HG03139 (cell line): ENCODE measurements at regions not wholly inside any gene's neighbourhood (a gene's known extent, or its start where the extent isn't known, plus 50 kb on each side); places are given as distances from the start of the nearest gene placed in this dataset.
"Not testable (repeated sequence)": the region's sequence is repeated elsewhere in the genome, so short reads cannot be mapped to it uniquely, and the experiment has no call there.

ENCODE experiments used
- ATAC-seq: cut with Tn5 transposase; IDR thresholded peaks from one replicate; pipeline ENCODE4 v1.9.1; 2021; ENCODE audit not compliant: unreplicated experiment

DNA sequence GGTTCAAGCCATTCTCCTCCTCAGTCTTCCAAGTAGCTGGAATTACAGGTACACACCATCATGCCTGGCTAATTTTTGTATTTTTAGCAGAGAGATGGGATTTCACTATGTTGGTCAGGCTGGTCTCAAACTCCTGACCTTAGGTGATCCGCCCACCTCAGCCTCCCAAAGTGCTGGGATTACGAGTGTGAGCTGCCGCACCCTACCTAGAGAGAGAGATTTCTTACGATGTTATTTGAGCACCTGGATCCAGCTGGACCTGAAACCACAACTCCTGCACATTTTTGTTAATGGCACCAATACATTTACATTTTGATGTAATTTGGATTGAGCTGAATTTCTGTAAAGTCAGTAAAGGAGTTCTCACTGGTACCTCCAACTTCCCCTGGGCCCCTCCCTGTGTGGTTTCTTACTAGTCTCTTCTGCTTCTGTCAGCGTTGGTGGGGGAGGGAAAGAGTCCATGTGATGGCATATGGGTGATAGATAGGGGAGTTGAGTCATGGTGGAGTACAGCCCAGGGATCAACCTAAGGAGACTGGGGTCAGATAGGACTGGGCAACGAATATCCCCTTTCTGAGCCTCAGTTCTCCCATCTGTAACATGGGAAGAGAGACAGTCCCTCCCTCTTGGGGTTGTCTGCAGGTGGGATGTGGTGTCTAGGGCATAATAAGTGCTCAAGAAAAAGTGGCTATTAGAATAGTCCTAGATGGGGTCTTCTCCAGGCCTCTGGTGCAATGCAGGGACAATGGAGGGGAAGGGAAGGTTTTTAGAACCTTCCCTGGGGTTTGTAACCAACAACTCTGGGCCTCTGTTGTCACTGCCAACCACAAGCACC is 83.3 kb upstream of the MED13L start:
- ATAC-seq = no peak

GRCh38 chr12:116361414-116362223 is 84.1 kb upstream of the MED13L start:
- no peak for ATAC-seq

- ATAC-seq = no peak
Measured at GRCh38 chr12:116365114-116365513, 87.6 kb upstream of the MED13L start.

DNA sequence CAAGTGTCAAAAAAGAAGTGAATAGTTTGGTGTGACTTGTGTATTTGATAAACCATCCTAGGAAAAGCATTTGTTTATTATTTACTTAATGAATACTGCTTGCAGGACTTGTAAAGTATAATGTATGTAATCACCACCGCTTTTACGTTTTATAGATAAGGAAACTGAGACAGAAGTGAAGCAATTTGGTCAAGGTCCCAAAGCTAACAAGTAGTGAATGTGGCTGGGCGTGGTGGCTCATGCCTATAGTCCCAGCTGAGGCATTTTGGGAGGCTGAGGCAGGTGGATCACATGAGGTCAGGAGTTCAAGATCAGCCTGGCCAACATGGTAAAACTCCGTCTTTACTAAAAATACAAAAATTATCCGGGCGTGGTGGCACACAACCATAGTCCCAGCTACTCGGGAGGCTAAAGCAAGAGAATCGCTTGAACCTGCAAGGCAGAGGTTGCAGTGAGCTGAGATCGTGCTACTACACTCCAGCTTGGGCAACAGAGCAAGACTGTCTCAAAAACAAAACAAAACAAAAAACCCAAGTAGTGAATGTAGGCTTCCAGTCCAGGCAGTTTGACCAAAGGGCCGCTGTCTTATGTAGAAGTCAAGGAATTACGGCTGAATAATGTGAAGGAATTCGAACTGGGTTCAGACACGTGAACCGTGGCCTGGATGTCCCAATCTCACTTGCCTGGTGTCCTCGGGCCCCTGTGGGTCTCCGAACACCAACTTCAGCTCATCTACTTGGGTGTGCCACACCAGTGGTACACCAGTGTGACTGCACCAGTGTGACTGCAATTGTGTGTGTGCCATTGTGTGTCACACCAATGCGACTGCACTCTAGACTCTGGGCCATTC is 88.3 kb upstream of the MED13L start:
- ATAC-seq = no peak

DNA sequence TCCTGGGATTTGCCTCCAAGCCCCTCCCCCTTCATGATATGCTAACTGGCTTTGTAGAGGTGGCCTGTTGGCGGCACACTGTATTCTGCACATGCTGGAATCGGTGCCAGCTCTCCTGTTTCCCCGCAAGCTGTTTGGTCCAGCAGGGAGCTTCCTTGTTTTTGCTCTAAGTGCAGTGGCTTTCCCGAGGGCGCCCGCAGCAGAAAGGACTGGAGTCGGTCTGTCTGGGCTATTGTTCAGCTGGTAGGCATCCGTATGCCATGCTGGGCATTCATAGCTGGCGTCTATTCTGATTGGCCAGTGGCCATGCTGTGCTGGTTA is 88.9 kb upstream of the MED13L start:
- ATAC-seq = no peak

GRCh38 chr12:116366824-116367223 is 89.3 kb upstream of the MED13L start:
- no peak for ATAC-seq

GRCh38 chr12:116368196-116369194 is 91.0 kb upstream of the MED13L start:
- no peak for ATAC-seq

GRCh38 chr12:116370004-116370404 is 92.5 kb upstream of the MED13L start:
- ATAC-seq = no peak

- no peak for ATAC-seq
Measured at GRCh38 chr12:116370886-116371580, 93.5 kb upstream of the MED13L start.

DNA sequence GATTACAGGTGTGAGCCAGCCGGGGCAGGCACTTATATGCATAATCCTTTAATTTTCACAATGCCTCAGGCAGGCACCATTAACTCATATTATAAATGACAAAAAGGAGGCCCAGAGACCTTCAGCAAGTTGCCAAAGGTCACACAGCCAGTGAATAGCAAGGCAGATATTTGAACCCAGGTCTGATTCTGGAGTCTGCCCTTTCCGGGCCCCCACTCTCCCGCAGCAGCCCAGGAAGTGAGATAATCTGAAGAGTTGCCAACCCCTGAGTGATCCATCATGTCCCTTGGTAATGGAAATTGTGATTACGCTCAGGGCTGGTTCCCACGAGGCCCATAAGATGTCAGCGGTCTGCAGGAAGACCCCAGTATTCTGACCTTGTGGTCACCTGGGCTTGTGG is 95.3 kb upstream of the MED13L start:
- no peak for ATAC-seq

DNA sequence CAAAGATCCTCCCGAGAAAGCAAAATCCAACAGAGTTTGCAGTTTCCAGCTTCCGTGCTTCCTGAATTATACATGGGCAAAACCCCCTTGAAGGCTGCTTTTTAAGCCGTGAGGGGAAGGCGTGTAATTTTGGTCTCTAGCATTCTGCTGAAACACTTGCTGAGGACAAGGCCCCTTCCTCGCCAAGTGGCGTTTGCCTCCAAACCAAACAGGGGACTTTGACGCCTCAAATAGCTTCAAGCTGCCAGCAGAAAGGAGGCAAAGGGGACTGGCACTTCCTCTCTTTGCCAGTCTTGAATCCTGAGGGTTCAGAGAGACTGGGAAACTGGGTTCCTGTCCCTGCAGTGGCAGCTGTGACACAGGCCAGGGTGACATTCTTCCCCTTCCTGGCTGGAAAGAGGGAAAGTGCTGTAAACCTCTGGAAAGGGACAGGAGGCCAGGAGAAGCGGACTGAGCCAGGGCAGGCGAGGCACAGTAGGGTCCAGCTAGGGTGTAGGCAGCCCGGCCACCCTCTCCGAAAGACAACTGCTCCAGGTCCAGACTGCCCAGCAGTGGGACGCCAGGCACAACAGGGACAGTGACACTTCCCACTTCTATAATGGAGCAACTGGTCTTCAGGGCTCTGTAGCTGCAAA is 96.2 kb upstream of the MED13L start:
- no peak for ATAC-seq

DNA sequence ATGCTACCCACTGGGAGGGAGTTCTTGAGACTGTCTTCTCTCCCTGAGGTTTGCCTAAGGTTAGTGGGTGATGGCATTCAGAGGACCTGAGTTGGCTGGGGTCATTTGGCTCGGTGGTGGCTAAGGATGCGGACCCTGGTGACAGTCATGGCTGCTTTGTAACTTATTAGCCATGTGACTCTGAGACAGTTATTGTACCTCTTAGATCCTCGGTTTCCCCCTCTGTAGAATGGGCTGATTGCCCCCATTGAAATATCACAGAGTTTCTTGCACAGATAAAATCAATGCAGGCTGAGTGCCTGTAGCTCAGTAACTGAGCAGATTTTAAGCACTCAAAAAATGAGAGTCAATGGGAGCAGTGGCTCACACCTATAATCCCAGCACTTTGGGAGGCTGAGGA is 96.7 kb upstream of the MED13L start:
- no peak for ATAC-seq

- no peak for ATAC-seq
Measured at GRCh38 chr12:116375278-116375842, 97.9 kb upstream of the MED13L start.

GRCh38 chr12:116376354-116377193 is 99.1 kb upstream of the MED13L start:
- no peak for ATAC-seq

DNA sequence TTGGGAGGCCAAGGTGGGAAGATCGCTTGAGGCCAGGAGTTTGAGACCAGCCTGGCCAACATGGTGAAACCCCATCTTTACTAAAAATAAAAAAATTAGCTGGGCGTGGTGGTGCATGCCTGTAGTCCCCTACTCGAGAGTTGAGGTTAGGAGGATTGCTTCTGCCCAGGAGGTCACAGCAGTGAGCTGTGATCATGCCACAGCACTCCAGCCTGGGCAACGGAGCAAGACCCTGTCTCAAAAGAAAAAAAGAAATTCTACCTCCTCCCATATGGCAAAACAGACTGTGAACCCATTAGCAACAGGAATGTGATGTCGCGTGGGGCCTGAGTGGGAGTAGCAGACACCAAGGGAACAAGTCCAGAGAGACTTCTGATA is 99.7 kb upstream of the MED13L start:
- not testable (repeated sequence) for ATAC-seq

DNA sequence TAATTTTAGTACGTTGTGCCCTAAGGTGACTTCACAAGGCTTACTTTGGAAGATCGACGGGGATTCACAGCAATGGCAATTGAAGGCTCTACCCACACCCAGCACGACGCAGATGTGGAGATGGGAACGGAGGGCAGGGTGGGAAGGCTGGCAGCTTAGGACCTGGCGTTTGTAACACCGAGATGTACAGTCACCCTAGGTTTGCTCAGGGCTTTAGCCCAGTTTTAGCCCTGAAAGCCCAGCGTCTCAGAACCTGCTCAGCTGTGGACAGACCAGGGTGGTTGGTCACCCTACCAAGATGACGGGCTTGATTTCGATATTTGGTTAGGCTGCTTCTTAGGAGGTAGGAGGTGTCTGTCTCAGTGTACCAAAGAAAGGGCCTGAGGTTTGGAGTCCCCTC is 100.5 kb upstream of the MED13L start:
- no peak for ATAC-seq

DNA sequence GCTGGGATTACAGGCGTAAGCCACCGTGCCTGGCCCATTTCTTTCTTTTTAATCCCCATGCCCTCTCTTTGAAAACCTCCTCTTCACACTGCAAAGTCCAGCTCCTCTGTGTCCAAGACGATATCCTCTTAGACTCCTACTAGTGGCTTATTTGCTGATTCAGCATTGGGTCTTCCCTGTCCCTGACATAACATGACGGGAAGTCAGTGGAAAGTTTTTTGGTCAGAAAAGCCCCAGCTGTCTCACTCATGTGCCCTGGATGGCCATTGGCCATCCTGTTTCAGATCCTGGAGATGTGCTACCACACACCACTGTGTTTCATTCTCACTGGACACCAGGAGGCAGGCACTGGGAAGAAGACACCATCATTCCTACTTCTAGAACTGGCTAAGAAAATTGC is 102.6 kb upstream of the MED13L start:
- no peak for ATAC-seq

DNA sequence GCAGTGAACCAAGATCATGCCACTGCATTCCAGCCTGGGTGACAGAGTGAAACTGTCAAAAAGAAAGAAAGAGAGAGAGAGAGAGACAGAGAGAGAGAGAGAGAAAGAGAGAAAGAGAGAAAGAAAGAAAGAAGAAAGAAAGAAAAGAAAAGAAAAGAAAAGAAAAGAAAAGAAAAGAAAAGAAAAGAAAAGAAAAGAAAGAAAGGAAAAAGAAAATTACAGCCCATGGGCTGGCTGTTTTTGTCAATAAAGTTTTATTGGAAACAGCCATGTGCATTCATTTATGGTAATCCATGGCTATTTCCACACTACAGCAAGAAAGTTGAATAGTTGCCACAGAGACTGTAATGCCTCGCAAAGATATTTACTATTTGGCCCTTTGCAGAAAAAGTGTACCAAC is 103.2 kb upstream of the MED13L start:
- not testable (repeated sequence) for ATAC-seq
